ENCODE measurements at regions not wholly inside any gene's neighbourhood (a gene's known extent, or its start where the extent isn't known, plus 50 kb on each side); places are given as distances from the start of the nearest gene placed in this dataset.
"Not testable (repeated sequence)": the region's sequence is repeated elsewhere in the genome, so short reads cannot be mapped to it uniquely, and the experiment has no call there.

DNA sequence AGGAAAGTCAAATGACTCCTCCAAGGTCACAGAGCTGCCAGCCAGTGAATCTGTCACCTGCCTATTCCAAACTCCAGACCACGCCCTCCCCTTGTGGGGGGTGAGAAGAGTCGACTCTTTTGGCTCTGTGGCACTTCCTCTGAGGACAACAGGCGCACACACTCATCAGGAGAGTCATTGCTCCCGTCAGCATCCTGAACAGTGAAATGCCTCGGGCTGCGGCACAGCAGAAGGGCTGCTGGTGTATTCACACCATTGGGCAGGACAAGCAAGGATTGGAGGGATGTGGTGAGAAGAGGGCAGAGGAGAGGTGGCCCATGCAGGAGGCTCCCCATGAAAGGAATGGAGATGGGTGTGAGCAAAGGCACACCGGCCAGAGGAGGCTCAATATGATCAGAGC, 239.0 kb downstream of the TOMM20 start:
- DNase-seq (ENCODE audit: low read depth, low spot score) = no peak
- Histone ChIP-seq H3K9me3 (ENCODE audit: control insufficient read depth, insufficient read depth, low read length) (no peaks in the 10 kb centered on the region), H3K27ac (ENCODE audit: low read depth, low read length) (no peak overlapping the region), H3K4me3 (ENCODE audit: low read depth, low read length) (no peak overlapping the region), H3K27me3 (ENCODE audit: control insufficient read depth, insufficient read depth, low read length) (no peaks in the 10 kb centered on the region)
- CTCF ChIA-PET = no interaction called here
- TF ChIP-seq, protein P1, sequence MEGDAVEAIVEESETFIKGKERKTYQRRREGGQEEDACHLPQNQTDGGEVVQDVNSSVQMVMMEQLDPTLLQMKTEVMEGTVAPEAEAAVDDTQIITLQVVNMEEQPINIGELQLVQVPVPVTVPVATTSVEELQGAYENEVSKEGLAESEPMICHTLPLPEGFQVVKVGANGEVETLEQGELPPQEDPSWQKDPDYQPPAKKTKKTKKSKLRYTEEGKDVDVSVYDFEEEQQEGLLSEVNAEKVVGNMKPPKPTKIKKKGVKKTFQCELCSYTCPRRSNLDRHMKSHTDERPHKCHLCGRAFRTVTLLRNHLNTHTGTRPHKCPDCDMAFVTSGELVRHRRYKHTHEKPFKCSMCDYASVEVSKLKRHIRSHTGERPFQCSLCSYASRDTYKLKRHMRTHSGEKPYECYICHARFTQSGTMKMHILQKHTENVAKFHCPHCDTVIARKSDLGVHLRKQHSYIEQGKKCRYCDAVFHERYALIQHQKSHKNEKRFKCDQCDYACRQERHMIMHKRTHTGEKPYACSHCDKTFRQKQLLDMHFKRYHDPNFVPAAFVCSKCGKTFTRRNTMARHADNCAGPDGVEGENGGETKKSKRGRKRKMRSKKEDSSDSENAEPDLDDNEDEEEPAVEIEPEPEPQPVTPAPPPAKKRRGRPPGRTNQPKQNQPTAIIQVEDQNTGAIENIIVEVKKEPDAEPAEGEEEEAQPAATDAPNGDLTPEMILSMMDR (IDR thresholded peaks at IDR 0.05; ENCODE audit: low read depth, low read length) = no peak
- POLR2A ChIA-PET = no interaction called here

DNA sequence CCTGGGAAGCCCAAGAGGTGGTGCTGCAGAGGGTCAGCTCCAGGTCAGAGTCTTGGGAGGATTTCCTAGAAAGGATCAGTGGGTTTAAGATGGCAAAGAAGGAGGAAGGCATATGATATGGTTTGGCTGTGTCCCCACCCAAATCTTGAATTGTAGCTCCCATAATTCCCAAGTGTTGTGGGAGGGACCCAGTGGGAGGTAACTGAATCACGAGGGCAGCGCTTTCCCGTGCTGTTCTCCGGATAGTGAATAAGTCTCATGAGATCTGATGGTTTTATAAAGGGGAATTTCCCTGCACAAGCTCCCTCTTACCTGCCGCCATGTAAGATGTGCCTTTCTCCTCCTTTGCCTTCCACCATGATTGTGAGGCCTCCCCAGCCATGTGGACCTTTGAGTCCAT, 240.4 kb downstream of the TOMM20 start:
- POLR2A ChIA-PET; DNase-seq (ENCODE audit: low read depth, low spot score); H3K27ac ChIP-seq (ENCODE audit: low read depth, low read length); CTCF ChIA-PET; H3K27me3 ChIP-seq (ENCODE audit: control insufficient read depth, insufficient read depth, low read length); H3K9me3 ChIP-seq (ENCODE audit: control insufficient read depth, insufficient read depth, low read length); H3K4me3 ChIP-seq (ENCODE audit: low read depth, low read length): not testable (repeated sequence)

DNA sequence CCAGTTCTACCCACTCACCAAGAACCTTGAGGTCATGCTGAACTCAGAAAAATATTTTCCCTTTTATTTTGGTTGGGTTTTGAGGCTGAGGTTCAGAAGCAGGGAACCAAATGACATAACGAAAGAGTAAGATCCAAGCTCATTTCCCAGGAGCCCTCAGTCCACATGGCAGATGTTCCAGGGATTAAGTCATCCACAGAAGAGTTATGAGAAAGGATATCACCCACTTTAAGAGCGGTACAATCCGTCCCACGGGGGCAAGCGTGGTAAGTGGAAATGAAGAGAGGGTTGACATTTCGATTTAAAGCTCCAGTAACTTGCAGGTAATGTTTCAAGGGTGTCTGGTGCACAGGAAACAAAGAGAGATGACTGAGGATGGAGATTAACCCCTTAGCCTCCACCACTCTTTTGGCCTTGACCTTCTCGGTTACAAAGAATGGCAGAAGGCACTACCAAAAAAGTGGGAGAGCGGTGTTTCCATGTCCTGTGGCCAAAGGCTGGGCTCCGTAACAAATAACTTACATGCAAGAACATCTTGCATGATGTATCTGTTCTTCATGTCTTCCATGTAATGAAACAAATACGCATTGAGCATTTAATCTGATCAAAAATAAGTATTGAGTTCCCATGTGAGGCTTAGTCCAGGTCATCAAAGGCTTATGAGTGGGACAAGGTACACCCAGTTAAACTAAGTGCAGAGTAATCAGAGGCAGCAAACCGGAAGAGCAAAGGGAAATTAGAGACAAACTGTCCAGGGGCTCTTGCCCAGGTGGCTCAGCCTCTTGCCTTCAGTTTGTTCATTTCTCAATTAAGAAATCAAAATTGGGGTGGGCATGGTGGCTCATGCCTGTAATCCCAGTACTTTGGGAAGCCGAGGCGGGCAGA, 241.4 kb downstream of the TOMM20 start:
- TF ChIP-seq, protein P1 (IDR thresholded peaks at IDR 0.05; ENCODE audit: low read depth, low read length) = no peak
- Histone ChIP-seq H3K9me3 (ENCODE audit: control insufficient read depth, insufficient read depth, low read length) (0 out of 2 replicates have a peak, but pooled peaks cover 4% of the 10 kb centered on the region), H3K27ac (ENCODE audit: low read depth, low read length) (no peak overlapping the region), H3K4me3 (ENCODE audit: low read depth, low read length) (no peak overlapping the region), H3K27me3 (ENCODE audit: control insufficient read depth, insufficient read depth, low read length) (no peaks in the 10 kb centered on the region)
- POLR2A ChIA-PET = no interaction called here
- DNase-seq (ENCODE audit: low read depth, low spot score) = no peak
- CTCF ChIA-PET = no interaction called here

DNA sequence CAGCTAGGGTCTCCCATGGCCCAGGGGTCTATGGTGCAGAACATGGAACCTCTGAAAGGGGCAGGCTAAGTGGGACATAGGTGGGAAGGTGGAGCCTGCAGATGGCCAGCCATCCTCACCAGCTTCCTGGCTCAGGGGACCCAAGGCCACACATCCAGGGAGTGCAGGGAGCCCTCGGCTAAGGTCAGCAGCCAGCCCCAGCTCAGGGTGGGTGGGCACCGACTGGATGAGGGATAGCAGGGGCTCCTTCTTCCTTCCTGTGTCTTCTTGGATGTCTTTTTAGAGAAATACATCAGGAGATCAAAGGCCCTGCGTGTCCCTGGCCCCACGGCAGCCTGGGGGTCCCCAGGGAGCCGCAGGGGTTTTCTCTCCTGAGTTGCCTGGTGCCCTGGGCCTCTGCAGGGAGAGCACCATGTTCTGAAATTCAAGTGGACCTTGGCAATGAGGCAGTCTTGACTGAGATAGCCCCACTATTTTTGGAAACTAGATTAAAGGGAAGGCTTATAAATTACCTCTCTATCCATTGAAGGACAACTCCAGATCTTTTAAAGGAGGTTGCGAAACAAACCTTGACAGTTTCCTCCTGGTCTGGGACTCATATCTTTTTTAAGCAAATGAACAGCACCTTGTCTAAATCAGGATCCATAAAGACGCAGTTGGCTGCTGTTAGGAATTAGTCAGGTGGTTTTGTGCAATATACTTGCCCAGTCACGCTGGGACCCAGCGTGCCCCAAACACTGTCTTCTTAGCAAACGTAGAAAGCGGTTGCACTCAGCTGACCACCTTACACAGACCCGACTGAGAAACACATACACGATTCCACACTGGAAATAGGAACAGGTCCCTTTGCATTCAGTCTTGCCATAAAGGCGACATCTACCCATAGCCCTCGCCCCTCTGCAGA, 242.3 kb downstream of the TOMM20 start:
- ChIA-PET POLR2A (no interaction called here), CTCF (no interaction called here)
- TF ChIP-seq, protein P1 (IDR thresholded peaks at IDR 0.05; ENCODE audit: low read depth, low read length) = no peak
- H3K4me3 ChIP-seq (ENCODE audit: low read depth, low read length) = no peak overlapping the region
- DNase-seq (ENCODE audit: low read depth, low spot score) = no peak
- H3K9me3 ChIP-seq (ENCODE audit: control insufficient read depth, insufficient read depth, low read length) = 0 out of 2 replicates have a peak, but pooled peaks cover 4% of the 10 kb centered on the region
- H3K27ac ChIP-seq (ENCODE audit: low read depth, low read length) = no peak overlapping the region
- H3K27me3 ChIP-seq (ENCODE audit: control insufficient read depth, insufficient read depth, low read length) = no peaks in the 10 kb centered on the region

DNA sequence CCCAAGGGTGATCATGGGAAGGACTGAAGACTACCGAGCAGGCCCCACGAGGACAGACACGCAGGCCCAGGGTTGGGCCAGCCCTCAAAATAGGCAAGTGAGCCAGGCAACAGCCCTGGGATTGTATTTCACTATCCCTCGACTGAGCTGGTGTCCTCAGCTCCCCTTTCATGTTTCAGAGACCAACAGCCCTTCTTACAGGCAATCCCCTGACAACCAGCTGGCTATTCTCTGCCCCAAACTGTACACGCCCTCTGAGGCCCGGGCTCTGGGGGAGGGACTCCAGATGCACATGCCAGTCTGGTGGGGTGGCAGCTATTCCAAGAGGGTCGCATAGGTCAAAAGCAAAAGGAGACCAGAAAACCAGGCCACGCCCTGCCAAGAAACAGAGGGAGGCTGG, 243.0 kb downstream of the TOMM20 start:
- H3K4me3 ChIP-seq (ENCODE audit: low read depth, low read length) = no peak overlapping the region
- CTCF ChIA-PET = no interaction called here
- no peak for DNase-seq (ENCODE audit: low read depth, low spot score)
- TF ChIP-seq, protein P1 (IDR thresholded peaks at IDR 0.05; ENCODE audit: low read depth, low read length) = no peak
- 0 out of 2 replicates have a peak, but pooled peaks cover 4% of the 10 kb centered on the region for H3K9me3 ChIP-seq (ENCODE audit: control insufficient read depth, insufficient read depth, low read length)
- H3K27ac ChIP-seq (ENCODE audit: low read depth, low read length) = peak overlapping the region; percentile 11
- POLR2A ChIA-PET = interaction anchor here (0.7 kb wide), 1 partner anchor 272 kb away, joined by 3 read pairs; no protein-coding TSS in a partner anchor
- H3K27me3 ChIP-seq (ENCODE audit: control insufficient read depth, insufficient read depth, low read length) = no peaks in the 10 kb centered on the region

Measured in AG04450 (cell line).